Natural killer cell (primary cell): ENCODE measurements at regions not wholly inside any gene's neighbourhood (a gene's known extent, or its start where the extent isn't known, plus 50 kb on each side); places are given as distances from the start of the nearest gene placed in this dataset.
"Not testable (repeated sequence)": the region's sequence is repeated elsewhere in the genome, so short reads cannot be mapped to it uniquely, and the experiment has no call there.

Experiments
- ATAC-seq, 3 donors: fragments of 150-1000 bp in 2 of 3; fragments of 200-7000 bp in 1 of 3; cut with Tn5 transposase; 1 replicate in 1 of 3; 2 replicates in 2 of 3; pipeline ENCODE4 v1.10.0; 2021; ENCODE audit warnings: mild to moderate bottlenecking in 2 of 3, moderate library complexity in 2 of 3
- DNase-seq, 2 donors: peaks; one replicate each; pipeline versions ENCODE4 v3.0.0 to v3.0.0-alpha.2; 2013 to 2021; ENCODE audit warnings: mixed read lengths in 1 of 2
- H3K27ac ChIP-seq: one replicate; pipeline ENCODE4 v1.5.1; 2013; ENCODE audit warnings: mild to moderate bottlenecking, low read length
- H3K27me3 ChIP-seq: one replicate; pipeline ENCODE4 v1.6.1; 2013; ENCODE audit warnings: low read length; ENCODE audit not compliant: control insufficient read depth, insufficient read depth
- H3K36me3 ChIP-seq: one replicate; pipeline ENCODE4 v1.6.1; 2013; ENCODE audit warnings: low read length; ENCODE audit not compliant: control insufficient read depth, insufficient read depth
- H3K4me1 ChIP-seq: one replicate; pipeline ENCODE4 v1.6.1; 2013; ENCODE audit warnings: low read length; ENCODE audit not compliant: control insufficient read depth, insufficient read depth
- H3K4me3 ChIP-seq: one replicate; pipeline ENCODE4 v1.5.1; 2013; ENCODE audit warnings: low read length
- H3K9me3 ChIP-seq: one replicate; pipeline ENCODE4 v1.6.1; 2013; ENCODE audit warnings: low read length; ENCODE audit not compliant: control insufficient read depth, insufficient read depth
- H3K27ac Mint-ChIP-seq, 2 donors: one replicate each; pipeline ENCODE4 v1.8.0; 2022; ENCODE audit warnings: mild to moderate bottlenecking in 2 of 2, mixed read lengths in 2 of 2, moderate library complexity in 1 of 2
- H3K27me3 Mint-ChIP-seq, 2 donors: one replicate each; pipeline ENCODE4 v1.8.0; 2022; ENCODE audit warnings: low read depth in 2 of 2, mixed read lengths in 2 of 2
- H3K36me3 Mint-ChIP-seq: one replicate; pipeline ENCODE4 v1.8.0; 2022; ENCODE audit warnings: mixed read lengths
- H3K4me1 Mint-ChIP-seq, 2 donors: one replicate each; pipeline ENCODE4 v1.8.0; 2022; ENCODE audit warnings: mixed read lengths in 2 of 2
- H3K4me3 Mint-ChIP-seq: one replicate; pipeline ENCODE4 v1.8.0; 2022; ENCODE audit warnings: mild to moderate bottlenecking, moderate library complexity, mixed read lengths
- H3K9me3 Mint-ChIP-seq, 2 donors: one replicate each; pipeline ENCODE4 v1.8.0; 2022; ENCODE audit warnings: mixed read lengths in 2 of 2
- CTCF ChIP-seq: fragments of 200-600 bp; IDR thresholded peaks from one replicate; pipeline ENCODE4 v1.8.0; 2022; ENCODE audit warnings: antibody characterized with exemption
- WGBS: methylation state at CpG from one replicate; pipeline ENCODE4 v1.1.7; 2013; ENCODE audit warnings: missing lambda C conversion rate; ENCODE audit not compliant: insufficient coverage; 5-methylcytosine and 5-hydroxymethylcytosine counted together
- intact Hi-C: fragments of 100-400 bp; cut with micrococcal nuclease; formaldehyde crosslinking; loops from one replicate; pipeline ENCODE4 v1.14.2; 2022

DNA sequence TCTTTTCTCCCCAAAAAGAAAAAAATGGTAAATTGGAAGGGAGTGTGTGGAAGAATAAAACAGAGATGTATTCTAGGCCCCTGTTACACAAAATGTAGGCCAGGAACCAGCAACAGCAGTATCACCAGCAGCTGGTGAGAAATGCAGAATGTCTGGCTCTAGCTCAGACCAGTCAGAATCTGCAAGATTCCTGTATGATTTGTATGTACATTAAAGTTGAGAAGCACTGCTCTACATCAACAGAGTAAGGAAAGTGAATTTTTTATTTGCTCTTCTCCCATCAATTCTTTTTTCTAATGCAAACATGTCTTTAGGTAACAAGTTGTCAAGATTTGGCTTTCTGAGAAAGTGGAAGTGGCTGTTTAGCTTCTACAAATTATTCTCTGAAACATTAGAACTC lies 235.4 kb upstream of the FANCL start:
- Histone ChIP-seq H3K9me3 (no peaks in the 10 kb centered on the region), H3K27me3 (no peaks in the 10 kb centered on the region), H3K36me3 (no peaks in the 10 kb centered on the region), H3K27ac (no peak overlapping the region), H3K4me1 (no peaks in the 10 kb centered on the region), H3K4me3 (no peak overlapping the region)
- H3K9me3 Mint-ChIP-seq = no peaks in the 10 kb centered on the region
- H3K4me3 Mint-ChIP-seq = no peak overlapping the region
- intact Hi-C loops = no loop called here
- no peak for ATAC-seq
- peaks cover 4 to 6% of the 10 kb centered on the region in 2 donors for H3K27me3 Mint-ChIP-seq
- no peaks in the 10 kb centered on the region for H3K4me1 Mint-ChIP-seq
- TF ChIP-seq CTCF = no peak
- H3K27ac Mint-ChIP-seq = no peak overlapping the region
- DNase-seq = no peak
- H3K36me3 Mint-ChIP-seq = no peaks in the 10 kb centered on the region

GRCh38 chr2:58475756-58476155 lies 234.6 kb upstream of the FANCL start:
- WGBS = 100% methylated on average over 2 of the region's 2 CpGs
- Mint-ChIP-seq H3K4me3 (no peak overlapping the region), H3K9me3 (no peaks in the 10 kb centered on the region), H3K27me3 (peaks cover 4 to 6% of the 10 kb centered on the region in 2 donors), H3K36me3 (no peaks in the 10 kb centered on the region), H3K4me1 (no peaks in the 10 kb centered on the region), H3K27ac (no peak overlapping the region)
- intact Hi-C loops = no loop called here
- TF ChIP-seq CTCF = no peak
- H3K27me3 ChIP-seq = no peaks in the 10 kb centered on the region
- H3K4me1 ChIP-seq = no peaks in the 10 kb centered on the region
- ATAC-seq (no peak), DNase-seq (no peak)
- no peaks in the 10 kb centered on the region for H3K36me3 ChIP-seq
- no peak overlapping the region for H3K27ac ChIP-seq
- H3K4me3 ChIP-seq = no peak overlapping the region
- no peaks in the 10 kb centered on the region for H3K9me3 ChIP-seq

- H3K4me3 Mint-ChIP-seq = no peak overlapping the region
- ATAC-seq = no peak
- H3K9me3 Mint-ChIP-seq = no peaks in the 10 kb centered on the region
- no peaks in the 10 kb centered on the region for H3K9me3 ChIP-seq
- intact Hi-C loops = no loop called here
- no peak overlapping the region for H3K27ac ChIP-seq
- H3K4me1 Mint-ChIP-seq = no peaks in the 10 kb centered on the region
- DNase-seq = no peak
- no peaks in the 10 kb centered on the region for H3K36me3 Mint-ChIP-seq
- H3K4me3 ChIP-seq = no peak overlapping the region
- H3K27me3 ChIP-seq = no peaks in the 10 kb centered on the region
- WGBS = 95% methylated on average over 4 of the region's 4 CpGs
- peaks cover 4 to 6% of the 10 kb centered on the region in 2 donors for H3K27me3 Mint-ChIP-seq
- H3K4me1 ChIP-seq = no peaks in the 10 kb centered on the region
- no peaks in the 10 kb centered on the region for H3K36me3 ChIP-seq
- no peak overlapping the region for H3K27ac Mint-ChIP-seq
- TF ChIP-seq CTCF = no peak
Measured at GRCh38 chr2:58473165-58473564, 232.0 kb upstream of the FANCL start.

DNA sequence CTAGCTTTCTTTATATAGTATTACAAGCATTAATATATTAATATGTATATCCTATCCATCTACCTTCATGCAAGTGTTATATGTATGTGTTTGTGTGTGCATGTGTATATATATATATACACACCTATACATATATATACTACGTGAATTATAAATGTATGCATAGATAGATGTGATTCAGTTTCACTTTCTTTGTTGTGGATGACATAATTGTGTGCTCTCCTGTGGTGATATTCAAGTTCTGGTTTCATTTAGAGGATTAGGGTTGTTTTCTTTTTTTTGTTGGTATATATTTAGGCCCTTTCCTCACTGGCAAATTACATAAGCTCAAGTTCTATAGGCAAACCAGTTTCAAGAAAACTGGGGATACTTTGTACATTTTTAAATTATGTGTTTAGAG lies 225.7 kb upstream of the FANCL start:
- H3K27me3 Mint-ChIP-seq = no peaks in the 10 kb centered on the region
- H3K4me3 Mint-ChIP-seq = no peak overlapping the region
- H3K4me1 Mint-ChIP-seq = no peaks in the 10 kb centered on the region
- H3K9me3 ChIP-seq = no peaks in the 10 kb centered on the region
- no peaks in the 10 kb centered on the region for H3K36me3 ChIP-seq
- H3K4me1 ChIP-seq = no peaks in the 10 kb centered on the region
- TF ChIP-seq CTCF = no peak
- WGBS = no CpG with 5 or more reads among the region's 1 CpG
- no peaks in the 10 kb centered on the region for H3K27me3 ChIP-seq
- H3K27ac Mint-ChIP-seq = no peak overlapping the region
- ATAC-seq (no peak), DNase-seq (no peak)
- intact Hi-C loops = no loop called here
- H3K27ac ChIP-seq = no peak overlapping the region
- H3K36me3 Mint-ChIP-seq = no peaks in the 10 kb centered on the region
- peaks cover 0 to 3% of the 10 kb centered on the region in 2 donors for H3K9me3 Mint-ChIP-seq
- H3K4me3 ChIP-seq = no peak overlapping the region

DNA sequence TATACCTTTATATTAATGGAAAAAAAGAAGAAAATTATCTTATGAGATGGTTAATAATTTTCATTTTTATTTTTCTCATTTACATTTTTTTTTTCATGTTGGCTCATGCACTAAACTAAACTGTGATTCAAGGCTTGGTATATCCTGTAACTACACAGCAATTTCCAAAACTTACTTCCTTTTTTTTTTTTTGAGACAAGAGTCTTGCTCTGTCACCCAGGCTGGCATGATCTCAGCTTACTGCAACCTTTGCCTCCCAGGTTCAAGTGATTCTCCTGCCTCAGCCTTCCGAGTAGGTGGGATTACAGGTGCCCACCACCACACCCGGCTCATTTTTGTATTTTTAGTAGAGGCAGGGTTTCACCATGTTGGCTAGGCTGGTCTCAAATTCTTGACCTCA lies 224.9 kb upstream of the FANCL start:
- H3K27ac Mint-ChIP-seq, H3K36me3 Mint-ChIP-seq, H3K9me3 ChIP-seq, H3K36me3 ChIP-seq, DNase-seq, H3K9me3 Mint-ChIP-seq, intact Hi-C loops, ATAC-seq, H3K27ac ChIP-seq, H3K4me1 Mint-ChIP-seq, H3K27me3 ChIP-seq, H3K4me3 Mint-ChIP-seq, H3K27me3 Mint-ChIP-seq, H3K4me1 ChIP-seq, H3K4me3 ChIP-seq: not testable (repeated sequence)
- 57% methylated on average over 1 of the region's 2 CpGs for WGBS
